ENCODE measurements at regions not wholly inside any gene's neighbourhood (a gene's known extent, or its start where the extent isn't known, plus 50 kb on each side); places are given as distances from the start of the nearest gene placed in this dataset.

DNA sequence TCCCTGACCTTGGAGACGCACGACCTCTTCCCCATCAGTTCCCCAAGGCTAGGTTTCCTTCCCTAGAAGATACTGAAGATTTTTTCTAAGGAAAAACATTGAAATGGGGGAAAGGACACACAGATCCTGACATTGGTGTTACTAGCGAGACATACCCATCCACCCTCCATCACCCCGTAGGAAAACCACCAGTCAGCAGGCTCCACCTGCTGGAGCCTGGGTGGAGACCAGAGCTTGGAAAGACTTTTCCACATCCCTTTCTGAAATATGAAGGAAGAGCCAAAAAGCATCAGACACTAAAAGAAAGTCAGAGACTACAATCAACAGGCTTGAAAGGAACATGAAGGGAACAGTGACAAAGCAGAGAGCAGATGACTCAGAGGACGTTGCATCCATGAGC, 638.0 kb downstream of the IRX1 start:
- no peak overlapping the region for H3K27ac ChIP-seq
- TF ChIP-seq POLR2A (IDR thresholded peaks at IDR 0.05) (no peak), POLR2AphosphoS5 (IDR thresholded peaks at IDR 0.05; ENCODE audit: insufficient read depth in 1 of 2, low read depth in 1 of 2) (no peak)
- TF ChIP-seq, protein P1, sequence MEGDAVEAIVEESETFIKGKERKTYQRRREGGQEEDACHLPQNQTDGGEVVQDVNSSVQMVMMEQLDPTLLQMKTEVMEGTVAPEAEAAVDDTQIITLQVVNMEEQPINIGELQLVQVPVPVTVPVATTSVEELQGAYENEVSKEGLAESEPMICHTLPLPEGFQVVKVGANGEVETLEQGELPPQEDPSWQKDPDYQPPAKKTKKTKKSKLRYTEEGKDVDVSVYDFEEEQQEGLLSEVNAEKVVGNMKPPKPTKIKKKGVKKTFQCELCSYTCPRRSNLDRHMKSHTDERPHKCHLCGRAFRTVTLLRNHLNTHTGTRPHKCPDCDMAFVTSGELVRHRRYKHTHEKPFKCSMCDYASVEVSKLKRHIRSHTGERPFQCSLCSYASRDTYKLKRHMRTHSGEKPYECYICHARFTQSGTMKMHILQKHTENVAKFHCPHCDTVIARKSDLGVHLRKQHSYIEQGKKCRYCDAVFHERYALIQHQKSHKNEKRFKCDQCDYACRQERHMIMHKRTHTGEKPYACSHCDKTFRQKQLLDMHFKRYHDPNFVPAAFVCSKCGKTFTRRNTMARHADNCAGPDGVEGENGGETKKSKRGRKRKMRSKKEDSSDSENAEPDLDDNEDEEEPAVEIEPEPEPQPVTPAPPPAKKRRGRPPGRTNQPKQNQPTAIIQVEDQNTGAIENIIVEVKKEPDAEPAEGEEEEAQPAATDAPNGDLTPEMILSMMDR (IDR thresholded peaks at IDR 0.05) = no peak
- intact Hi-C loops (cut with DNase I) = no loop called here
- no peak overlapping the region for H3K4me3 ChIP-seq
- peaks cover 6% of the 10 kb centered on the region for H3K9me3 ChIP-seq
- H3K27me3 ChIP-seq = no peaks in the 10 kb centered on the region
- no peak for DNase-seq (ENCODE audit: extremely low spot score in 2 of 2)
- no peaks in the 10 kb centered on the region for H3K36me3 ChIP-seq
- H3K4me1 ChIP-seq = no peaks in the 10 kb centered on the region

DNA sequence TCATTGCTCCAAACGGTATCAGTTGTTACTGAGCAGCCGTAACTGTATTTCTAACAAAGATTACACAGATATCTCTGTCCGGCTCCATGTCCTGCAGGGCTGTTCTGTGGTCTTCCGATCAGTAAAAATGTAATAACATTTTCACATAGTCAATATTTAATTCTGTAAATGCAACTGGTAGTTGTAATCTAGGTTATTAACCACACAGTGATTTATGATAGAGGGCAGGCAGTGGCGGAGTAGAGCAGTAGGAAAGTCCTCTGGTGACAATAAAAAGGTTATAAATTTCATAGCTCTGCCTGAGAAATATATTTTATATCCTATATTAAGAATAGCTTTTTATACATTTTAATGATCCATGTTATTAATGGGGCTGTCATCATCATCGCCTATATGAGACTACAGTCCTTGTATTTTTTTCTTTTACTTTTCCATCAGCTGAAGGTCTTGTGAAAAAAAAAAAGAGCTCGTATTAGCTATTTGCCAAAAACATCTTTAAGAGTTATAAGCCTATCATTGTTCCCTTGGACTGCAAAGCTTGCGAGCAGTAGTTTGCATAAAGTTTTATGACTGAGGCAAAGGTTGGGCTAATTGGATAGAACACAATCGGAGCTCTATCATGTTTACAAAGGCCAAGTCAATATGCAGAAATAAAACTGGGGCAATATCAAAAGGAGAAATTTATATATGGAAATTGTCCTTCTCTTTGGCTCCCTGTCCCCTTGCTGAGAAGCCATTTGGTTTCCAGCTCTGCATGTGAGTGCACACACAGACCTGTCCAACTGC, 648.0 kb downstream of the IRX1 start:
- DNase-seq (ENCODE audit: extremely low spot score in 2 of 2) = peak in 1 of 2 donors; percentile 34
- no peak for TF ChIP-seq POLR2AphosphoS5 (IDR thresholded peaks at IDR 0.05; ENCODE audit: insufficient read depth in 1 of 2, low read depth in 1 of 2)
- TF ChIP-seq, protein P1 (IDR thresholded peaks at IDR 0.05) = no peak
- no peak for TF ChIP-seq POLR2A (IDR thresholded peaks at IDR 0.05)
- Histone ChIP-seq H3K4me3 (no peak overlapping the region), H3K27ac (no peak overlapping the region), H3K27me3 (no peaks in the 10 kb centered on the region), H3K4me1 (no peaks in the 10 kb centered on the region), H3K36me3 (no peaks in the 10 kb centered on the region), H3K9me3 (no peaks in the 10 kb centered on the region)
- intact Hi-C loops (cut with DNase I) = no loop called here

- no peak for TF ChIP-seq POLR2AphosphoS5 (IDR thresholded peaks at IDR 0.05; ENCODE audit: insufficient read depth in 1 of 2, low read depth in 1 of 2)
- TF ChIP-seq, protein P1 (IDR thresholded peaks at IDR 0.05) = no peak
- no peak for TF ChIP-seq POLR2A (IDR thresholded peaks at IDR 0.05)
- no peak overlapping the region for H3K27ac ChIP-seq
- no peak for DNase-seq (ENCODE audit: extremely low spot score in 2 of 2)
- H3K9me3 ChIP-seq = no peaks in the 10 kb centered on the region
- no peaks in the 10 kb centered on the region for H3K36me3 ChIP-seq
- intact Hi-C loops (cut with DNase I) = no loop called here
- H3K4me1 ChIP-seq = no peaks in the 10 kb centered on the region
- H3K27me3 ChIP-seq = no peaks in the 10 kb centered on the region
- no peak overlapping the region for H3K4me3 ChIP-seq
Observed at GRCh38 chr5:4244306-4244705, 648.7 kb downstream of the IRX1 start.

- no peak for TF ChIP-seq POLR2AphosphoS5 (IDR thresholded peaks at IDR 0.05; ENCODE audit: insufficient read depth in 1 of 2, low read depth in 1 of 2)
- TF ChIP-seq, protein P1 (IDR thresholded peaks at IDR 0.05) = no peak
- no peak for TF ChIP-seq POLR2A (IDR thresholded peaks at IDR 0.05)
- intact Hi-C loops (cut with DNase I) = no loop called here
Observed at GRCh38 chr5:4245076-4245475, 649.4 kb downstream of the IRX1 start.

GRCh38 chr5:4245511-4245910, 649.9 kb downstream of the IRX1 start:
- TF ChIP-seq POLR2A (IDR thresholded peaks at IDR 0.05) (no peak), POLR2AphosphoS5 (IDR thresholded peaks at IDR 0.05; ENCODE audit: insufficient read depth in 1 of 2, low read depth in 1 of 2) (no peak)
- TF ChIP-seq, protein P1 (IDR thresholded peaks at IDR 0.05) = no peak
- no peak overlapping the region for H3K27ac ChIP-seq
- H3K36me3 ChIP-seq = no peaks in the 10 kb centered on the region
- intact Hi-C loops (cut with DNase I) = no loop called here
- H3K27me3 ChIP-seq = no peaks in the 10 kb centered on the region
- H3K9me3 ChIP-seq = no peaks in the 10 kb centered on the region
- DNase-seq (ENCODE audit: extremely low spot score in 2 of 2) = no peak
- no peaks in the 10 kb centered on the region for H3K4me1 ChIP-seq
- H3K4me3 ChIP-seq = no peak overlapping the region

More at GRCh38 chr5:4245076-4245475, 649.4 kb downstream of the IRX1 start:
- no peak overlapping the region for H3K27ac ChIP-seq
- H3K9me3 ChIP-seq = no peaks in the 10 kb centered on the region
- no peaks in the 10 kb centered on the region for H3K36me3 ChIP-seq
- no peaks in the 10 kb centered on the region for H3K4me1 ChIP-seq
- H3K27me3 ChIP-seq = no peaks in the 10 kb centered on the region
- DNase-seq (ENCODE audit: extremely low spot score in 2 of 2) = no peak
- H3K4me3 ChIP-seq = no peak overlapping the region
